ENCODE measurements at regions not wholly inside any gene's neighbourhood (a gene's known extent, or its start where the extent isn't known, plus 50 kb on each side); places are given as distances from the start of the nearest gene placed in this dataset.

DNA sequence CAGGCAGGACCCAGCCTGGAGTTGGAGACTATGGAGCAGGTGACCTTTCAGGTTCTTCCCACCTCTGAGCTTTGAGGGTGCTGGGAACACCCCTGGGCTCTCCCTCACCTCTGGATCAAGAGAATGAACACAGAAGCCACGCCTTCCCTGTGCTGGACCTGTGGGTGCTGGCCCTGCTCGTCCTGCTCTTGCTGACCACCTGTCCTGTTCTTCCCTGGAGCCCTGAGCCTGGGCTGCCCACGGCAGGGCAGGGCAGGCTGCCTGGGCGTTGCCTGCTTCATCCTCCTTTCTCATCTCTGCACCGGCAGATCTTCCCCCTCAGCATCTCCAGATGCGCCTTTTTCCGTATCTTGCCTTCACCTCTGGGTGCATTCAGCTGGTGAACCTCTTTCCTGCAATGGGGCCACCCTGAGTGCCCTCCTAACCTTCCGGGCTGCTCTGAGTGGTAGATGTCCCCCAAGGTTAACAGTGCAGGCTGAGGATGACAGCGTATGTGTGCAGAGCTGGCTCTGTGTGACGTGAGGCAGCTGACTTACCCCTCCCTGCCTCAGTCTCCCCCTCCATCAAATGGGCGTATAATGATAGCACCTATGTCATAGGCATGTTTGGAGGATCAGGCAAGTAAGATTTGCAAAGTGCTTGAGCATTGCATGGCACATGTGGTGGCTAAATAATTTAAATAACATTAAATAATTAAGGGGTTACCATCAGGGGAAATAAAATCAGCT, 225.8 kb upstream of the CIBAR2 start:
- TF ChIP-seq, protein P1, sequence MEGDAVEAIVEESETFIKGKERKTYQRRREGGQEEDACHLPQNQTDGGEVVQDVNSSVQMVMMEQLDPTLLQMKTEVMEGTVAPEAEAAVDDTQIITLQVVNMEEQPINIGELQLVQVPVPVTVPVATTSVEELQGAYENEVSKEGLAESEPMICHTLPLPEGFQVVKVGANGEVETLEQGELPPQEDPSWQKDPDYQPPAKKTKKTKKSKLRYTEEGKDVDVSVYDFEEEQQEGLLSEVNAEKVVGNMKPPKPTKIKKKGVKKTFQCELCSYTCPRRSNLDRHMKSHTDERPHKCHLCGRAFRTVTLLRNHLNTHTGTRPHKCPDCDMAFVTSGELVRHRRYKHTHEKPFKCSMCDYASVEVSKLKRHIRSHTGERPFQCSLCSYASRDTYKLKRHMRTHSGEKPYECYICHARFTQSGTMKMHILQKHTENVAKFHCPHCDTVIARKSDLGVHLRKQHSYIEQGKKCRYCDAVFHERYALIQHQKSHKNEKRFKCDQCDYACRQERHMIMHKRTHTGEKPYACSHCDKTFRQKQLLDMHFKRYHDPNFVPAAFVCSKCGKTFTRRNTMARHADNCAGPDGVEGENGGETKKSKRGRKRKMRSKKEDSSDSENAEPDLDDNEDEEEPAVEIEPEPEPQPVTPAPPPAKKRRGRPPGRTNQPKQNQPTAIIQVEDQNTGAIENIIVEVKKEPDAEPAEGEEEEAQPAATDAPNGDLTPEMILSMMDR (IDR thresholded peaks at IDR 0.05; ENCODE audit: low read depth, low read length) = no peak
- no peak for TF ChIP-seq EZH2phosphoT487 (IDR thresholded peaks at IDR 0.05; ENCODE audit: low read depth)
